ENCODE measurements at regions not wholly inside any gene's neighbourhood (a gene's known extent, or its start where the extent isn't known, plus 50 kb on each side); places are given as distances from the start of the nearest gene placed in this dataset.

- no peak for TF ChIP-seq CTCF (IDR thresholded peaks at IDR 0.05)
- no peak for TF ChIP-seq POLR2AphosphoS5 (IDR thresholded peaks at IDR 0.05)
- TF ChIP-seq POLR2A (IDR thresholded peaks at IDR 0.05), result no peak
These were observed 217.6 kb upstream of the CEP162 start for GRCh38 chr6:84445068-84445467.
